ENCODE measurements at regions not wholly inside any gene's neighbourhood (a gene's known extent, or its start where the extent isn't known, plus 50 kb on each side); places are given as distances from the start of the nearest gene placed in this dataset.

- peaks cover 19% of the 10 kb centered on the region; the same call in 1 of the 2 replicates for H3K27me3 ChIP-seq (ENCODE audit: insufficient read depth)
Observed at GRCh38 chr11:119533462-119533861, 110.5 kb upstream of the THY1 start.

GRCh38 chr11:119532551-119532950, 109.6 kb upstream of the THY1 start:
- Histone ChIP-seq H3K4me1 (ENCODE audit: control insufficient read depth in 1 of 2, insufficient read depth in 2 of 2, low read depth in 1 of 2, low read length in 1 of 2) (no peaks in the 10 kb centered on the region; a peak in 1 of 4 replicates), H3K27ac (ENCODE audit: low read depth in 2 of 2, low read length in 1 of 2) (no peak overlapping the region), H4K20me1 (ENCODE audit: insufficient read depth) (no peaks in the 10 kb centered on the region), H3K36me3 (replicated peaks in 1 of 2; ENCODE audit: control insufficient read depth in 1 of 2, insufficient read depth in 2 of 2, low read length in 1 of 2) (no peaks in the 10 kb centered on the region), H3K9me3 (no peaks in the 10 kb centered on the region), H3K9ac (no peak overlapping the region), H3K9me2 (no peaks in the 10 kb centered on the region), H2AFZ (ENCODE audit: low read depth) (no peak overlapping the region), H3K4me2 (no peak overlapping the region), H3K27me3 (ENCODE audit: insufficient read depth) (peaks cover 19% of the 10 kb centered on the region; the same call in 1 of the 2 replicates), H3F3A (replicated peaks; ENCODE audit: insufficient read depth) (no peaks in the 10 kb centered on the region), H3K79me2 (ENCODE audit: insufficient read depth) (no peaks in the 10 kb centered on the region), H3K4me3 (ENCODE audit: low read depth in 2 of 2, low read length in 1 of 2) (no peak overlapping the region)
- ChIA-PET CTCF (interaction anchor here (0.8 to 5.0 kb wide), 13 partner anchors 8 to 177 kb away, joined by 3 to 57 read pairs (median 15); no protein-coding TSS in a partner anchor), POLR2A (no interaction called here)
- no peak for DNase-seq
- 21% methylated on average over 2 of the region's 2 CpGs for WGBS (ENCODE audit: low lambda C conversion rate)
- TF ChIP-seq USF2 (IDR thresholded peaks at IDR 0.05; ENCODE audit: borderline replicate concordance, low read depth, low read length) (no peak), MXI1 (IDR thresholded peaks at IDR 0.05; ENCODE audit: low read depth, low read length) (no peak), RCOR1 (IDR thresholded peaks at IDR 0.05; ENCODE audit: low read length) (no peak), RFX5 (IDR thresholded peaks at IDR 0.05; ENCODE audit: low read length) (no peak), ELF1 (IDR thresholded peaks at IDR 0.05) (no peak), REST (IDR thresholded peaks at IDR 0.05; ENCODE audit: low read depth, low read length) (no peak), TCF12 (IDR thresholded peaks at IDR 0.05) (no peak), MEF2A (IDR thresholded peaks at IDR 0.05; ENCODE audit: borderline replicate concordance, low read depth) (no peak), POLR2AphosphoS5 (IDR thresholded peaks at IDR 0.05; ENCODE audit: low read depth, low read length) (no peak), NRF1 (IDR thresholded peaks at IDR 0.05; ENCODE audit: low read depth, low read length) (no peak)

More at GRCh38 chr11:119533462-119533861, 110.5 kb upstream of the THY1 start:
- Histone ChIP-seq H3K36me3 (replicated peaks in 1 of 2; ENCODE audit: control insufficient read depth in 1 of 2, insufficient read depth in 2 of 2, low read length in 1 of 2) (no peaks in the 10 kb centered on the region), H3F3A (replicated peaks; ENCODE audit: insufficient read depth) (no peaks in the 10 kb centered on the region), H3K9me2 (no peaks in the 10 kb centered on the region), H3K79me2 (ENCODE audit: insufficient read depth) (no peaks in the 10 kb centered on the region), H3K4me2 (no peak overlapping the region), H3K9me3 (no peaks in the 10 kb centered on the region), H3K4me1 (ENCODE audit: control insufficient read depth in 1 of 2, insufficient read depth in 2 of 2, low read depth in 1 of 2, low read length in 1 of 2) (no peaks in the 10 kb centered on the region; a peak in 1 of 4 replicates), H2AFZ (ENCODE audit: low read depth) (no peak overlapping the region), H4K20me1 (ENCODE audit: insufficient read depth) (no peaks in the 10 kb centered on the region), H3K4me3 (ENCODE audit: low read depth in 2 of 2, low read length in 1 of 2) (no peak overlapping the region), H3K9ac (no peak overlapping the region), H3K27ac (ENCODE audit: low read depth in 2 of 2, low read length in 1 of 2) (no peak overlapping the region)
- 56% methylated on average over 9 of the region's 10 CpGs for WGBS (ENCODE audit: low lambda C conversion rate)
- CTCF ChIA-PET = interaction anchor here (0.5 to 5.0 kb wide), 37 partner anchors 9 to 608 kb away, joined by 3 to 57 read pairs (median 6); partner anchors contain the start of gene USP2
- peak; percentile 36 for DNase-seq
- TF ChIP-seq GABPA (IDR thresholded peaks at IDR 0.05; ENCODE audit: low read depth) (no peak), SIN3A (IDR thresholded peaks at IDR 0.05; ENCODE audit: borderline replicate concordance, low read depth, low read length) (no peak), JUND (IDR thresholded peaks at IDR 0.05) (no peak), ZBTB33 (IDR thresholded peaks at IDR 0.05; ENCODE audit: borderline replicate concordance, low read depth) (no peak), USF2 (IDR thresholded peaks at IDR 0.05; ENCODE audit: borderline replicate concordance, low read depth, low read length) (no peak), FOSL2 (IDR thresholded peaks at IDR 0.05; ENCODE audit: borderline replicate concordance, low read depth) (no peak), MEF2A (IDR thresholded peaks at IDR 0.05; ENCODE audit: borderline replicate concordance, low read depth) (no peak), CHD2 (IDR thresholded peaks at IDR 0.05; ENCODE audit: low read length, partially characterized antibody) (no peak), NRF1 (IDR thresholded peaks at IDR 0.05; ENCODE audit: low read depth, low read length) (no peak), NFIC (IDR thresholded peaks at IDR 0.05; ENCODE audit: borderline replicate concordance) (no peak), ELF1 (IDR thresholded peaks at IDR 0.05) (no peak), TAF1 (IDR thresholded peaks at IDR 0.05; ENCODE audit: borderline replicate concordance, low read depth, low read length) (no peak), FOXM1 (IDR thresholded peaks at IDR 0.05; ENCODE audit: low read depth) (no peak), MAX (IDR thresholded peaks at IDR 0.05; ENCODE audit: low read depth) (no peak)
- POLR2A ChIA-PET = no interaction called here

All from SK-N-SH (cell line).